GM12872 (cell line): ENCODE measurements at regions not wholly inside any gene's neighbourhood (a gene's known extent, or its start where the extent isn't known, plus 50 kb on each side); places are given as distances from the start of the nearest gene placed in this dataset.

Source experiments
- CTCF ChIP-seq: IDR thresholded peaks from 3 replicates; pipeline ENCODE4 v1.5.1; 2011; ENCODE audit warnings: low read depth, mild to moderate bottlenecking, low read length, moderate library complexity; ENCODE audit not compliant: insufficient read depth

DNA sequence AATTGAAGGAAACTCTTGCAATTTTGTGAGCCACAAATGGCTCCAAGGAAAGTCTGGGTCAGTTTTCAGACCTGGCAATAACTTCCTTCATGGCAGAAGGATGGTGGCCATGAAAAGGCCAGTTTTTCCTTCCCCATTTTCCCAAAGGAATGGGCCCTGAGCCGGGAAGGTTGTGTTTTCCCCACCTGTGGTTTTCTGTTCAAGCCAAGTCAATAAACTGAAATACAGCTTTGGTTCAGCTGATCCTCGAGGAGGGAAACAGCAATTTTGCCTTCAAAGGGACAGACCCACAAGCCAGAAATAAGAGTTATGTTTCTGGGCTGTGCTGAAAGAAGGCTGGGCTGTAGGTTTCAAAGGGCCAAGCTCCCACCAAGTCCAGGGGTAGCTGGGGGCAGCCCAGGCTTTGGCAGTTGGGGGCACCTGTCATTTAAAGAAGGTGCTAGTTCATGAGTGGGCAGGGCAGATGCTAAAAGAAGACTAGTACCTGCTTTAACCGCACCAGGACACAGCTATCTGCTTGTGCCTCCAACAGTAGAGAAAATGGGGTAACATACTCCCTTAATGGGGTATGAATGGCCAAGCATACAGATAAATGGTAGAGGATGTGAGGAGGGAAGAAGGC, 97.0 kb downstream of the TTC32 start:
- TF ChIP-seq CTCF = no peak

DNA sequence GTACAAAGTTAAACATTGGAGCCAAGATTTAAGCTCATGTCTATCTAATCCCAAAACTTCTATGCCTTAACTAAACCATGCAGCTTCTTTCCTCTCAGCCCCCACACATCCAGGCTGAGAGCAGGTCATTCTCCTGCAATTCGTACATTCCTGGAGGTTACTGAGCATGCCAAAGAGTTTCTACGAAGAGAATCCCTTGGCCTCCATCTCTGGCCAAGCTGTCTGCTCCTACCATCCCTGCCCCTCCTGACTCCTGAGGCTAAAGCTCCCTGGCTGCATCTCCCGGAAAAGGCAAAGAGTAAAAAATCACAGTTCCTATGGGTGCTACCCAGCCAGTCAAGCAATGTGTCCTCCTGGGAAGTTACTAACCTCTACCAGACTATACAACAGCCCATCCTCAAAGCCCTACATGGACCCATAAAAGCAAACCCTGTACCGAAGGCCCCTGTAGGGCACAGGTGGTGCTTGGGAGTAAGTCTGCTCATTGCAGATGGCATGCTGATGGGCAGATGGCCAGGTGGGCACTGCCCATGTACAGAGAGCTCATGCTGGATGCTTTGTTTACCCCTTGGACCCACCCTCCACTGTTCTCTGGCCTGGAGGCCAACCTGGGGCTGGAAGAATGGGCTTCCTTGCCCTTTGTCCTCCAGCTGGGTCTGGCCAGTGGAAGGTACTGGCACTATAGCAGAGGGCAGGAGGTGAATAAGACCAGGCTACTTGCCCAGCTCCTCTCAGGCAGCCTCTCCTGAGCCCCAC, 99.5 kb downstream of the TTC32 start:
- TF ChIP-seq CTCF = no peak

- no peak for TF ChIP-seq CTCF
Observed at GRCh38 chr2:19801367-19802080, 100.3 kb downstream of the TTC32 start.

DNA sequence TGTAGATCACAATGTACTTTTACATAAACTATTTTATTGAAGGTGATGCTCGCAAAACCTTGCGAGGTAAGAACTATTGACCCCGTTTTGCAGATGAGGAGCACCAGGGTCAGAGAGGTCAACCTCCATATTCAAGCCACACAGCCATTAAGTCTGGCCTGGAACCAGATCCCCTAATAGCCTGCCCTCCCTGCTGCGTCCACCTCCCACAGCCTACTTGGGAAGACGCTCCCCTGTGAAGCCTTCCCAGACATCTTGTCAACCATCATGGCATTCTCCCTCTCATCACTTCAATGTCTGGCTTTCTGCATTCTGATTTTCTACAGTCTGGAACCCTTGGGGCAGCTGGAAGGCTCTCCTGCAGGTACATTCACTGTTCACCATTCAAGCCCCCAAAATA, 101.0 kb downstream of the TTC32 start:
- TF ChIP-seq CTCF = no peak

DNA sequence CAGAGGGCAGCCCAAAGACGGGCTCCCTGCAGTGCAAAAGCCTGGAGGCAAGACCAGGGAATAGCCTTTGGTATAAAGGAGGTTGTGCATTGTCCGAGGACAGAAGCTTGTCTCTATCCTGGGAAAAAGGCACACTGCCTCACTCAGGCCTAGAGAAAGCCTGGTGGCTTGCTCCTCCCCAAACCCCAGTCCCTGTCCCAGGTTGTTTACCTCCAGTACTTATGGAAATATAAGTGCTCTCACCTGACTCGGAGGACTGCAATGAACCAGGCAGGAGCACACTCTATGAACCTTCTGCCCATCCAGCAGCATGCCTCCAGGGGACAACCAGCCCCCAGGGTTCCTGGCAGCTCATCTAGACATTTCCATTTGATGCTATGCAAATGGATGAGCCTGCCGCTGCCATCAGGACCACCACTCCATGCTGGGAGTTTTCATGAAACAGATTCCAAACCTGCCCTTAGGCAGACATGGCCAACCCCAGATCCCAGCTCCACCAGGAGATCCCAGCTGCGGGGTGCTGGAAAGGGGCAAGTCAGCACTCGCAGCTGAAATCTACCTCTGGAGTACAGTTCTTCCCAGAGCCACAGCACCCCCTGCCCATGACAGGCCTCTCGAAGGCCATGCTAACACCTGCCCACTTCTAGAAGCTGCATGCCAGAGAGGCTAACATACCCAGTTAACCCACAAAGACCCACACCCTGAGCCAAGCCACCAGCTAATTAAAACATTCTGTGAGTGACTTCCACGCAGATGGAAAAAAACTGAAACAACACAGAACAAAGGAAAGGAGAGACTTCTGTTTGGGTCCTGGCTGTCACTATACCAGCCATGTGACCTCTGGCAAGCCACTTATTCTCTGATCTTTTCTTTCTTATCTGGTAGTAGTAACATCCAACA, 101.7 kb downstream of the TTC32 start:
- TF ChIP-seq CTCF = no peak

DNA sequence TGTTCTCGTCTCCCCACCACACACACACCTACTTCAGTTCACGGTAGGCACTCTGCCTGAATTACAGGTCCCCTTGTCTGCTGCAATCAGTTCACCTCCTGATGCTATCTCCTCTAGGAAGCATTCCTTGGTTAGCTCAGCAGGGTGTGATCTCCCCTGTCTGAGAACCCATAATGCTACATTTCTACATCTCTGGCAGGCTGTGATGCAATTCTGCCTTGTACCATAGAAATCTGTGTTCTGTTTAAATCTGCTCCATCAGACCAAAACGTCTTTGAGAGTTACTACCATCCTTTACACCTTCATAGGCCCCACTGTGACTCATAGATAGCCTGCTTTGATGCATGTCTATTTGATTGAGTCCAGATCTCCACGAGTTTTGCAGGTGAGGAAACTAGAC, 103.9 kb downstream of the TTC32 start:
- TF ChIP-seq CTCF = no peak
